Medulla oblongata (tissue), 1 donor: ENCODE measurements at regions not wholly inside any gene's neighbourhood (a gene's known extent, or its start where the extent isn't known, plus 50 kb on each side); places are given as distances from the start of the nearest gene placed in this dataset.
"Not testable (repeated sequence)": the region's sequence is repeated elsewhere in the genome, so short reads cannot be mapped to it uniquely, and the experiment has no call there.

Source experiments
- DNase-seq: peaks from one replicate; pipeline ENCODE4 v3.0.0-alpha.2; 2015; ENCODE audit errors: extremely low spot score

GRCh38 chr5:39654715-39655114 is 229.9 kb upstream of the DAB2 start:
- no peak for DNase-seq

GRCh38 chr5:39652481-39652880 is 227.7 kb upstream of the DAB2 start:
- not testable (repeated sequence) for DNase-seq

- DNase-seq: no peak
Measured at GRCh38 chr5:39652036-39652435, 227.3 kb upstream of the DAB2 start.

GRCh38 chr5:39650008-39650762 is 225.4 kb upstream of the DAB2 start:
- DNase-seq: no peak

- DNase-seq: no peak
Measured at GRCh38 chr5:39648848-39649227, 224.1 kb upstream of the DAB2 start.

- DNase-seq: no peak
Measured at GRCh38 chr5:39648085-39648847, 223.5 kb upstream of the DAB2 start.

GRCh38 chr5:39640552-39640951 is 215.8 kb upstream of the DAB2 start:
- DNase-seq: no peak

- no peak for DNase-seq
Measured at GRCh38 chr5:39639618-39640089, 214.9 kb upstream of the DAB2 start.

- no peak for DNase-seq
Measured at GRCh38 chr5:39638813-39639212, 214.0 kb upstream of the DAB2 start.

DNA sequence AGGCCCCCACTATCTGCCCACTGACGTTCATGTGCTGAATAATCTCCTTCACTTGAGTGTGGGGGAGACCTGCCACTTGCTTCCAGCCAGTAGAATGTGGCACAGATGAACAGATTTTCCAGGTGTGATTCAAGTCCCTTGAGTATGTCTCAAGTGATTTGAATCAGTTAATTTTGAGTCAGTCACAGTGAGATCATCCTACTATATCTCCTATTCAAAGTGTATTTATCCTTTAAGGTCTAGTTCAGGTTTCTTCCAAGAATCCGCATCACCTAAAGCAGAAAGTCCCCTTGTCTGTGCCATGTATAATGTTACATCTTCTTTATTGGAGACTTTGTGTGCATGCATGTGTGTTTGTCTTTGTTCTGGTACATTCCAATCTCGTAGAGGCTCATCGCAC is 208.3 kb upstream of the DAB2 start:
- DNase-seq: no peak

DNA sequence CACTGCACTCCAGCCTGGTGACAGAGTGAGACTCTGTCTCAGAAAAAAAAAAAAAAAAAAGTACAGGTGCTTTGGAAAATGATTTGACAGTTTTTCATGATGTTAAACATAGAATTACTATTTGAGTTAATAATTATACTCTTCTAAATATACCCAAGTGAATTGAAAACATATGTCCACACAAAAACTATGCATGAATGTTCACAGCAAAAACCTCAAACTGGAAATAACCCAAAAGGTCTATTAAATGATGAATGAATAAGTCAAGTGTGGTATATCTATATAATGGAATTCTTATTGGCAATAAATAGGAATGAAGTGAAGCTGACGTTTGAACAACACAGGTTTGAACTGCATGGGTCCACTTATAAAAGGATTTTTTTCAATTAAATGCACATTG is 207.2 kb upstream of the DAB2 start:
- no peak for DNase-seq

- DNase-seq: no peak
Measured at GRCh38 chr5:39629946-39630345, 205.2 kb upstream of the DAB2 start.

GRCh38 chr5:39628348-39628747 is 203.6 kb upstream of the DAB2 start:
- DNase-seq: no peak

- no peak for DNase-seq
Measured at GRCh38 chr5:39624890-39625289, 200.1 kb upstream of the DAB2 start.

GRCh38 chr5:39624268-39624886 is 199.6 kb upstream of the DAB2 start:
- no peak for DNase-seq

DNA sequence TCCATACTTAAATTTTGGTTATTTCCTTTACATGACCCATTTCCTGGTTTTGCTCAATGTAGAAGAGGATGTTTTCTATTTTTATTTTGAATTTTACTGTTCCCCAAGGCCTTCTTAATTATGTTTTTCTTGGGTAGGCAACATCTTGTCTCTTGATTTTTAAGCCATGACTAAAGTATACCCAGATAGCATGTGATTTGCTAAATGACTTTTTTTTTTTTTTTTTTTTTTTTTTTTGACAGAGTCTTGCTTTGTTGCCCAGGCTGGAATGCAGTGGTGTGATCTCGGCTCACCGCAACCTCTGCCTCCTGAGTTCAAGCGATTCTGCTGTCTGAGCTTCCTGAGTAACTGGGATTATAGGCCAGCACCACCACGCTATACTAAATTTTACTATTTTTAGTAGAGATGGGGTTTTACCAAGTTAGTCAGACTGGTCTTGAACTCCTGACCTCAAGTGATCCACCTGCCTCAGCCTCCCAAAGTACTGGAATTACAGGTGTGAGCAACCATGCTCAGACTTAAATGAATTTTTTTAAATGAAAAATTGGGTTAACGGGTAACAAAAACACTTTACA is 198.6 kb upstream of the DAB2 start:
- no peak for DNase-seq

DNA sequence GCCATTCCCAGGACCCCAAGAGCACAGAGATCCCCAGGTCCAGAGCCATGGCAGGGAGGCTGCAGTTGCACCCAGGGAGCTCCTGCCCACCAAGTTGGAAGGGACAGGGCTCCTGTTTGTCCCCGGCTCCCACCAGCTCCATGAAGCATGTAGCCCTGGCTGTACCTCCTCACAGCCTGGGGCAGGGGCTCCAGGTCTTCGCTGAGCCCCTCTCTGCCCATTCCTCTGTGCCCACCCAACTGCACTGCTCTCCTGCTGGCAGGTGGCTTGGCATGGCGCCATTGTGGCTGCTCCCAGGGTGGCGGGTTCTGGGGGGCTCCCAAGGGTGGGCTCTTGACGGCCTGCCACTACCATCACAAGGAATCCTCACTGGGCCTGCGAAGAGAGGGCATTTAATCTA is 197.5 kb upstream of the DAB2 start:
- no peak for DNase-seq

- DNase-seq: no peak
Measured at GRCh38 chr5:39619168-39619818, 194.5 kb upstream of the DAB2 start.

DNA sequence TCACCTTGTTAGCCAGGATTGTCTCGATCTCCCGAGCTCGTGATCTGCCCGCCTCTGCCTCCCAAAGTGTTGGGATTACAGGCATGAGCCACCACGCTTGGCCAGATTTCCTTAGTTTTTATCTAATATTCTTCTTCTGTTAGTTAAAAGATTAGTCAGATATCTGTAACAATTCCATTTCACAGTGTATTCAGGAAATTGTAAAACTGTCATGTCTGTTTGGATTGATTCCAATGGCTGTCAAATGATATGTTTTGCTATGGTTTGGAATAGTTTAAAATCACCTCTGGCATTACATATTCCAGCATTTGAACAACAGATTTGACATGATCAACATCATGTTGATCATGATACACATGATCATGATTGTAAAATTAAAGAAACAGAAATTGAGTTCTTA is 193.6 kb upstream of the DAB2 start:
- DNase-seq: no peak

DNA sequence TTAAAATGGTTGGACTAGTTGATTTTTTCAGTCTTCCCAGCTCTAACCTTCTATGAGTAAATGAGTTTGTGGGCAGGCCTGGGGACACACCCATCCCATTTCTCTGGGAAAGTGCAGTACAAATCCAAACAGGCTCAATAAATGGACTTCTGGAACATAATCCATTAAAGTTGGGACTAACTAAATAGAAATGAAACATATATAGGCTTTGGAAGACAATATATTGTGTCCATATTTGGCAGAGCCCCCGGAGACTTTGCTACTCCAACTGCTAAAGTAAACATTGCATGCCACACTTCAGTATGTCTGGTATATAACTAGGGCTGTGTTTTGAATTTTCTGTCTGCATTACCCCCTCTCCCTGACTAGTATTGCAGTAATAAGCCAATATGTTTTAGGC is 191.4 kb upstream of the DAB2 start:
- DNase-seq: no peak

GRCh38 chr5:39611076-39611475 is 186.3 kb upstream of the DAB2 start:
- not testable (repeated sequence) for DNase-seq

DNA sequence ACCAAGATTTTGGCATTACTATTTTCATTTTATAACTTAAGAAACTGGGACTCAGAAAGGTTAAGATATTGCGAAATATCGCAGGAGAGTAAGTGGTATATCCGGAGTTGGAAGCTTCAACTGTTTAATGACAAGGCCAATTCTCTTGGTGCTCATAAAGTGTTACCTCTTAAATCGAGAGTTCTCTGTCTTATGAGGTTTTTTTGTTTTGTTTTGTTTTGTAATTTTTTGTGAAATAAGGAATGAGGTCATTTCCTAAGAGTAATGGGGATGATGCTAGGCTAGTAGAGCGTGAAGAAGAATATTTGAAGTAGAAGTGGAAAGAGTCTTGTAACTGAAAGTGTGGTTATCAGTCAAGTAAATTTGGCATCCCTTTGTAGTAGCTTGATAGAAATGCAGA is 183.2 kb upstream of the DAB2 start:
- DNase-seq: no peak
